Hematopoietic multipotent progenitor cell treated with erythropoietin and hydrocortisone succinate and interleukin-3 and kit ligand, for 4 days (in vitro differentiated cells): ENCODE measurements at regions not wholly inside any gene's neighbourhood (a gene's known extent, or its start where the extent isn't known, plus 50 kb on each side); places are given as distances from the start of the nearest gene placed in this dataset.

Experiments
- DNase-seq: peaks from one replicate; pipeline ENCODE4 v3.0.0-alpha.2; 2015

DNA sequence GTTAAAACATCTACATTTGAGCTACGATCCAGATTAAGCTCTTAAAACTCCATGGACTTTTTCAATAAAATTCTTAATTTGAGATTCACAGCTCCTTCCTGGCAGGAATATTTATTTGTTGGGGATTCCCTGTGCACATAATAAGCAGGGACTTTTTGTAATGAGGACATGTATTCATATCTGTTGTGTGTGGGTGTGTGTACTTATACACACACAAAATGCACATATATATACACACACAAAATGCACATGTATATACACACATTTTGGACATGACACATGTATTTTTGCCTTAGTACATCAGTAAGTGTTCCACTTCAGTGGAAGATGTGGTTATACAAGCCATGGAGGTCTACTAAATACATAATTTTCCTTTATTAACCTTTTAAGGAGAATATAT is 1131.1 kb upstream of the CDH2 start:
- DNase-seq: no peak

DNA sequence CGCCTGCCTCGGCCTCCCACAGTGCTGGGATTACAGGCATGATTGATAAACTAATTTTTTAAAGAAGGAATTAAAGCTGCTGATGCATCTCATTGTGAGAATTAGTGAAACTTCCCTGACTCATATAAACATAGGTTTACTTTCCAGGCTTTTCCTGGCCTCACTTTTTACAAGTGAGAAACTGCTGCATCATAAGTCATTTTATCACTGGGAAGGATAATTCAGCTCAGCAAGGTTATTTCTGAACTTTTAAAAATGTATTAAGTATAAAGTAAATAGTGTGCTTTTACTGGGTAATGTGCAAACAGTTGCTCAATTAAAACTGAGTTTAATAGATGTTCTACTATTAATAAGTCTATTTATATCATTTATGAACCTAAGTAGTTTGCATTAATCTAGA is 1130.3 kb upstream of the CDH2 start:
- no peak for DNase-seq

DNA sequence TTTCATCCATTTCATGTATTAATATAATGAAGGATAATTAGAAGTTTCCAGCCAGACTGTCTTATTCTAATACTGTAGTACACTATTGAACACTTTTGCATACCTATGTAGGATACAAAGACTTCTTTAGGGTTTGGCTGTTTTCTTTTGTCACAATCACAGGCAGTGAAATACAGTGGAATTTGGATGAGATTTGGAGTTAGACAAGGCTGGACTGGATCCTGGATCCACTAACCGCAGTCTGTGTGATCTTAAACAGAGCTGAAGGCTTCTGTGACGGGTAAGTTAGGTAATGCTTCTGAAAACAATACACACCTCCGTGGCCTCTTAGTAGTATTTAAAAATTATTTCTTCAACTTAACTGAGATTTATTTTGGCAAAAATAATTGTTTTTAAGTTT is 1128.6 kb upstream of the CDH2 start:
- no peak for DNase-seq

DNA sequence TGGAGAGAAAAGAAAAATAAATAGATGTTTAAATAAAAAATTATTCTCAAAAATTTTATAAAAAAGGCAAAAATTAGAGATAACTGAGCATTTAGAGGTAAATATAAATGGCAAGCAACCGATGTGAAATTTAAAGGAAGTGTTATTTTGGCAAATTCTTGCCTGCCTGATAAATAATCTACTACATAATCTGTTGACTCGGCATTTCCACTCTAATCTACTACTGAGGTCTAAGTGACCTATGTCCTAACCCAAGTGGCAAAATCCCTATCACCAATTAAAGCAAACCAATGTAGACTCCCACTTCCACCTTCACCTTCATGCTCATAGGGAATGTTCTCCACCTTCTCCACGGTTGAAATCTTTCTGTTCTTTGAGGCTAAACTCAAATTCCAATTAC is 1124.1 kb upstream of the CDH2 start:
- no peak for DNase-seq

DNA sequence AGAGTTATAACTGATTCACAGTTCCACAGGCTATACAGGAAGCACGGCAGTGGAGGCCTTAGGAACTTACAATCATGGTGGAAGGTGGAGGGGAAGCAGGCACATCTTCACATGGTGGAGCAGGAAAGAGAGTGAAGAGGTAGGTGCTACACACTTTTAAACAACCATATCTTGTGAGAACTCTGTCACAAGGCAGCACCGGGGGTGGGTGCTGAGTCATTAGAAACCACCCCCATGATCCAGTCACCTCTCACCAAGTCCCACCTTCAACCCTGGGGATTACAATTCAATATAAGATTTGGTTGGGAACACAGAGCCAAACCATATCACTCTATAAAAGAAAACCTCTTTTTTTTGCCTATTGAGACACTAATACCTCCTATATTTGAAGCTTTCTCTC is 1108.5 kb upstream of the CDH2 start:
- DNase-seq: no peak

DNA sequence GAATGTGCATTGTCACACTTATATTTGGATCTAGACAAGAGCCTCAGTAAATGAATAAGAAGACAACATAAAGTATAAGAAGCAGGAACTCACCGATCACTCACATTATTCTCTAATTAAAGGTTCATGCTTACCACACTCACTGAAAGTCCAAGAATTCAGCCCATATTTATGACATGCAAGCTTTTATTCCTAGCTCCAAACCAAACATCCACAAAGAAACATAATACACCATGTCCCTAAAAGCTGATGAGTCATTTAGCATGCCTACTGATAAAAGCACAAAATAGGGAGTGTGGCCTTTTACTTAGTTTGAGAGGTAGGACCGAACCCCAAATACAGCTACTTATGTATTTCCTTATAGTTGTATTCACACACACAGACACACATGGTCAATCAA is 1094.6 kb upstream of the CDH2 start:
- DNase-seq: no peak

DNA sequence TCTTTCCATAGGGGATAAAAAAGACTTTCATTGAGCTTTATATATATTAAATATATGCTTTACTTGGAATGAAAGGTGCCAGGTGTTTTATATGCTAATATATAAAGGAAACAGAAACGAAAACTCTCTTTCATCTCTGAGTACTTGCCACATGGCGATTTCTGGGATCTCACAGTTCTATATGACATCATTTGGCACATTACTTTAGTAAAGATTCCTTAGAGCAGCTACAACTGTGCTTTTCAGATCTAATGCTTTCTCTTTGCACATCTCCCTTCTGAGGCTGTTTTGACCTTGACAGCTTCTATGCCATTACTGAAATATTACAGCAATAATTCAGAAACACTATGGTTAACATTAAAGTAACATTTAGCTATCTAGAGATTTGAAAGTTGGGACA is 1082.9 kb upstream of the CDH2 start:
- no peak for DNase-seq

DNA sequence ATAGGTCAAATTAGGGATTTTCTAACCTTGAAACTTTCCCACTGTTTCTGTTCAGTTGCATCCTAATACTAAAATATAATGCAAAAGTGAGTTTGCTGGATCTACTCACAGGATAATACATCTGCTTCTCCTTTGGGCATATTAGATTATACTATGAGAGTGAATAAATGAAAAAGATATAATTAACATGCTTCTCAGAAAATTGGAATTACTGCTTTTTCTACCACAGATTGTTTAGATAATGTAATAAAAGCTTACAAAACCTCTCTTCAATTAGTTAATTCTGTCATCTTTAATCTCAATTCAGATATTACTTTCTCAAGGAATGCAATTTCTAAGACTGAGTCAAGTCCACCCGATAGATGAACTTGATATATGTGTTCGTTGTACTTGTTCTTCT is 1077.2 kb upstream of the CDH2 start:
- DNase-seq: no peak

DNA sequence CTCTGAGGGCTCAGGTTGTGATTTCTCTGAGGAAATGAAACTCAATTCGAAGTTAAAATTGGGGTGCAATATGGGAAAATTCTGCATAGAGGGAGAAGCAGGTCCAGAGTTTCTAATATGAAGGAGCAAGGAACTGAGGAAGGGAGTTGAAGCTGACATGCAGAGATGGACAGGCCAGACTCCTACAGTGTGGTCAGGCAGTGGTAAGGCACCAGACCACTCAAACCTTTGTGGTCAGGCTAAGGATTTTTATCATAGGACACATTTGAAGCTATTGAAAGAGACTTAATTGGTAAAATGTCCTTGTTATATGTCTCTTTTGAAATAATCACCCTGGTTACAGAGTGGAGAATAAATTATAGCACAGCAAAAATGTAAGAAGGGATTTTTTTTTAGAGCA is 1074.8 kb upstream of the CDH2 start:
- peak; percentile 34 for DNase-seq

DNA sequence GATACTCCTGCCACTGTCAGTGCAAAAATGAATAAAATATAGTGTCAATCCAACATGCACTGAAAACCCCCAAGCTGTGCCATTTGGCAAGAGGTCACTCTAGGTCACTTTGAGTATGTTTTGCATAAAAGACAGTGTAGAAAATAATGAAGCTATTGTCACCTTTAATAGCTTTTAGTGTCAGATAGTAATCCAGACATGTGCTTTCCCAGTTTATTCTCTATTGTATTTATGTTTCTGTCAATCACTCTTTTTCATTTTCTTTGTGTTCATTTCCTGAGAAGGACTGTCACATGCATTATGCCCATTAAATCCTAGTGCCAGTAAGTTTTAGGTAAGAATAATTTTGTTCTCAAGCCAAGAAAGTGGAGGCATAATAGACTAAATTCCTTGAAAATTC is 1073.9 kb upstream of the CDH2 start:
- no peak for DNase-seq

DNA sequence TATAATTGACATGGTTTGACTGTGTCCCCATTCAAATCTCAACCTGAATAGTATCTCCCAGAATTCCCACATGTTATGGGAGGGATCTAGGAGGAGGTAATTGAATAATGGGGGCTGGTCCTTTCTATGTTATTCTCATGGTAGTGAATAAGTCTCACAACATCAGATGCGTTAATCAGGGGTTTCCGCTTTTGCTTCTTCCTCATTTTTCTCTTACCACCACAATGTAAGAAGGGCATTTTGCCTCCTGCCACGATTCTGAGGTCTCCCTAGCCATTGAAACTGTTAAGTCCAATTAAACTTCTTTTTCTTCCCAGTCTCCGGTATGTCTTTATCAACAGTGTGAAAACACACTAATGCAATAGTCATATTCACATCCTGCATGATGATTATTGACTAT is 1073.3 kb upstream of the CDH2 start:
- DNase-seq: peak; percentile 67

DNA sequence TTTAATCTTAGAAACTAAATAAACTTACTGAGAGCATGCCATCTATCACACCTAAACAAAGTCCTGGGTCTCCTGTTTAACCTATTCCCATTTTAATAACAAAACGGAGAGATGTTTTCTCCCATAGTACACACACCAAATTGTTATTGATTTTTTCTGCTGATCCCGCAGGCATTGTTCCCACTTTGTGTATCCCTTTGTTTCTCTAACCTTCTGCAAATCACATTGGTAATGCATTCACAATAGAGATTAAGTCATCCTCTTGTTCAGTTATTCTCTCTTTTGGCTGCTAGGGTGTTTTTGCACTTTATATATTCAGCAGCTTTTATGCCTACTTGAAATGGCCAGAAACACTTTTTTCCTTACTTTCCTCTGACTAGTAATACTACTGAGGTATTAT is 1071.9 kb upstream of the CDH2 start:
- DNase-seq: no peak

DNA sequence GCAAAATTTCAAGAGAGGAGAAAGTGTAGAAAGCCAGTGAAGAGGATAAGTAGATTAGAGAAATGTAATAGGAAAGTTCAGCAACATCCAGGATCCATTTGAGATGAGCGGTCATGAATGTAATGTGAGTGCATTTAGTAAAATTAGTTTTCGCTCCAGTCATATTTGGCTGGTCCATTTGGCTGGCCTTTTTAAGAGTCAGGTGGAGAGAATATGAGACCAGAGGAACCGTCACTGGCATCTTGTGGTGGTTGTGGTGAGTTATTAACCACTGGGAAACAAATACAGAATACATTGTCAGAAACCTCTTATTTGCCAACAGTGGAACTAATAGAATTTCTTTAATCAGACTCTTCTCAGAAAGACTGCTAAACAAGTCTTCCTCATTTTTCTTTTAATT is 1064.3 kb upstream of the CDH2 start:
- no peak for DNase-seq

DNA sequence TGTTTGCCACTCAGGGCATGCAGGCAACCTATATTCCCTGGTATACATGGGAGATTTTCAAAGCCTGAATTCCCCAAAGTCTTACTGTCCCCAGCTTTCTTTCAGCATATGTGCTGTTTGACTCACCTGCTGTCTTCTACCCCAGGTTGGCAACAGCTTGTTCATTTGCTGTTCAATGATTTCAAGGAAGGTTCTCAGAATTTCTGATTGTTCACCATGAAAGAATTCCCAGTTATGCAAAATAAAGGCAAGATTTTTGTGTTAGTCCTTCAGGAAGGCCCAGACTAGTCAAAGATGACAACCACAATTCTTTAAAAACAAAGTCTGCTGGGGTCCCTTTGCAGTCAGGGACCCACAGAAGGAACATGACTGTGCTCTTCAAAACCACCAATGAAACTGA is 1057.8 kb upstream of the CDH2 start:
- no peak for DNase-seq

DNA sequence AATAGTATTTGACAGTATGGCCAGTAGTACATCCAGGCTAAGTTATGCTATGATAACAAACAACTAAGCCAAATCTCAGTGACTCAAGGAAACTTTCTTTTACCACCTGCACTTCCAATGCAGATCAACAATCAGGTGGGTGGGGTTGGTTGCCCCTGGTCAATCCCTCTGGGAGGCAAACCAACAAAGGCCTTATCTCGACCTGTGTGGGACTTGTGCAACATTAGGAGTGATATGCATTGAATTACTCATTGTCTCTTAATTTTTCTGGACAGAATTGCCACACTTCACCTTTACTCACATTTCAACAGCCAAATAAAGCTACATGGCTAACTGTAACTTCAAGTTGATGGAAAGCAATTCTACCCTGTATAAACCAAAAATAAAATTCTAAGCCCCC is 1049.3 kb upstream of the CDH2 start:
- no peak for DNase-seq

DNA sequence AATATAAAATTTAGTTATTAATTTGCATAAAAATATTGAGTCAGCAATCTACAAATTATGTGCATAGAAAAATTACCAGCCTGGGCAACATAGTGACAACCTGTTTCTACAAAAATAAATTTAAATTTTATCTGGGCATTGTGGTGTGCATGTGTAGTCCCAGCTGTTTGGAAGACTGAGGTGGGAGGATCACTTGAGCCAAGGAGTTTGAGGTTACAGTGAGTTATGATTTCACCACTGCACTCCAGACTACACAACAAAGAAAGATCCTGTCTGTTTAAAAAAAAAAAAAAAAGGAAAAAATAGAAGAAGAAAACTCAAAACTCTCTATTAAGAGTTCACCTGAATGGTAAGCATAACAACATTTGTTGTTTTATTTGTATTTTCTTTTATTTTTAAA is 1048.4 kb upstream of the CDH2 start:
- DNase-seq: no peak

DNA sequence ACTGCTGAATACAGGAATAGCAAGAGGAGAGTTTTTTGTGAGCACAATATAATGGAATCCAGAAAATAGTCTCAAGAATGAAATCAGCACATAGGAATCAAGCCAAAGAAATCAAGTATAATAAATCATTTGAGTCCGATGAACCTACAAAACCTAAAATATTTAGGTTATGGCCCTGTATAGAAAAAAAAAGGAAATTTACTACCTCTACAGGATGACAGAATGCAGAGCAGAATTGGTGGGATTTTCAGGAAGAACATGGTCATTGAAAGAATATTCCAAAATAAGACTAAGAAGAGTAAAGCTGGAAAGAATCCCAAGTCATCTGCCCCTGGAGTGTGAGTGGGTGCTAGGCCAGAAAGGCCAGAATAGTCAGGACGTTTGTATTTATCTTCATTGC is 1041.2 kb upstream of the CDH2 start:
- no peak for DNase-seq

DNA sequence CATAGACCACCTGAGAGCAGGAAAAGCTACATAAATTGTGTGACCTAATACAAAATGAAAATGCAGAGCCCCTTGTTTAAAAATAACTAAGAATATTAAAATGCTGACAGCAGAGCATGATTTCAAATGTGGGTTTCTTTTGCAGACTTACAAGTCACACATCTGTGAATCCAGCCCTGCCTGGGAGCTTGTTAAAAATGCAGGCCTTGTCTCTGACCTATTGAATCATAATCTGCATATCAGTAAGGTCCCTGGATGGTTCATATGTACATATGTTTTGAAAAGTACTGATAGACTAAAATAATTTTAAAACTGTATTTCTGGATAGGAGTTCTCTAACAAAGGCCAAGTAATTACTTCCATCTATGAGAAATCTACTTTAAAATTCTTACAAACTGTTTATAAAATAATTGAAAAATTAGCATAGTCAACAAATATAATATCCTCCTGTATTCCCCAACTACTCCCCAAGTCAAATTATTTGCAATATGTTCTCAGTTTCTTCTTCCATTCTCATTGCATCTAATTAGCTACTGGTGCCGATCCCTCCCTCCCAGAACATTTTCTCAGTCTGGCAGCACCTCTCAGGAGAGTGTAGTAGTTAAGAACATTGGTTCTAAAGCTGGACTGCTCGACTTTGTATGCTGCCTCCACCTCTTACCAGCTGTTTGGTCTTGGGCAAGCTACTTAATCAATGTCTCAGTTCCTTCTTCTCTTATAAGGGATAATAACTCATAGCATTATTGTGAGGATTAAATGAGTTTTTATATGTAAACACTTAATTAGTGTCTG is 1040.4 kb upstream of the CDH2 start:
- no peak for DNase-seq

DNA sequence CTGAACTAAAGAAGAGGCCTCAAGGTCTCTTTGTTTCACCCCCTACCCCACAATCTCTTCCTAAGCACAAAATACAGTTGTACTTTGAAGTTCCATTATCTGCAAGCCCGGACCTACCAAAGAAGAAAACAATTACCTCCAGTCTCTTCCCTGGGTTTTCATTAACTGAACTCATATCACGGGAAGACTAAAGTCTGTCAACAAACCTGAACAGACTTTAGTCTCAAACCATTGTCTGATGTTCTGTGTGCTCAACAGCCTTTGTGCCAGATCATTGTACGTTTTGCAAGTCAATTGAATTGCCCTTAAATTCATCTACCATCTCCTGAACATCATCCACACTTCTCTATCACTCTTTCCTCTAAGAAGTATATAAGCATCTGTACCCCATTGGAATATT is 1021.9 kb upstream of the CDH2 start:
- DNase-seq: no peak

DNA sequence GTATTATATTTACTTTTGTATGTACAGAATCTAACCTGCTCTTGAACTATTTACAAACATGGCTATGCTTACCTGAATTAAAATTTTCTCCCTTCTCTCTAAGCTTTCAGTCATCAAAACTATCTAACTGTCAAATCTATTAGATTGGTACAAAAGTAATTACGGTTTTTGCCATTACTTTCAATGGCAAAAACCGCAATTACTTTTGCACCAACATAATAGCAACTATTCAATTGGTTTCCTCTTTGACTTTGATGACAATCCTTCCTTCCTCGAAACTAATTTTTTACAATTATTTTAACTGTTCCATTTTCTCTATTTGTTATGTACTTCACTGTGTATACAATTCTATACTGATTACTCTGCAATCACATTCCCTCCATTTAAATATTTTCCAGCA is 1019.4 kb upstream of the CDH2 start:
- DNase-seq: no peak

DNA sequence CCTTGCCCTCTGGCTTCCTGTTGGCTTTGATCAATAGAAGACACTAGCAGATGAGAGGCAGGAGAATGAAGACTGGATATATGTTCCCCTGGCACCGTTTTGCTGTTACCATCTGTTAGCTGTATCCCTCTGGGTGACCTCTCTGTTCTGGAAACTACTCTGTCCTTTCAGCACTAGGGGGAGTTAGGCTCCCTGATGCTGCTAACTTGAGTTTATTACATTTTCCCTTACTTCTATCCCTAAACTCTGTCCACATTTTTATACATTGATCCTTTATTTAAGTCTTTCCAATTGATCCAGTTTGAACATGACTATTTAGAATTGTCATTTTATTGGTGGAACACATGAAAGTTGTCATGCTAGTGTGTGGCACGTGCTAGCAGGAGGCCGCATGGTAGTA is 1014.3 kb upstream of the CDH2 start:
- peak; percentile 9 for DNase-seq

DNA sequence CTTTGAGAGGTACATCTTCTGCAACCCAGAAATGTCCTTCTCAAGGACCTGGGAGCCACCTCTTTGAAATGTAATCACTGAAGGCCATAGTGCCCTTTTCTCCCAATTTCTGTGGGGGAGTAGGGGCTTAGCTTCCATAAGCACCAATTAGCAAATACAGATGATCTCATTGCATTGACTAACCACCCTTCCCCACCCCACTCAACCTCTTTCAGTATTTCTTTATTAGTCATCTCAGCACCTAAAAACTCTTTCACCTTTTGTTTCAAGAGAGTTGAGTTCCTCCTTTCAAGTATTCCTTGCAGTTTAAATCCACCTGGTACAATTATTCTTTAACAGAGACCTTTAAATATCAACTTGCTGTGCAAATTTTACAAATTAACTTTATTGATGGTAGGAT is 1011.8 kb upstream of the CDH2 start:
- no peak for DNase-seq

DNA sequence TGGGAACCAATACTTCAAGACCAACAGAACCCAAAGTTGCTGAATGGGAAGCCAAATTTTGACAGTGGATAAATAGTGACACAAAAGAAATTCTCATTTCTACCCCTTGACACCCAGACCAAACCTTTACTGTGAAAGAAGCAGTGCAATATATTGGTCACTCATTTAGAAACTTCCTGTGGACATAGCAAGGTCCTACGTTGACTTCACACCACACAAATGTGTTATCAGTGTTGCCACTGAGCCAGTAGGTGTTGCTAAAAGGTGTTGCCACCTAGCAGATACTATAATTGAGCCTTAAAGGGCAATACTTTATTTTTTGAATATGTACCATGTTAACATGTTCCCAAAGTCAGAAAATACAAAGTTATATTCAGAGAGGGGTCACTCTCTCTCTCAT is 1008.9 kb upstream of the CDH2 start:
- DNase-seq: no peak

DNA sequence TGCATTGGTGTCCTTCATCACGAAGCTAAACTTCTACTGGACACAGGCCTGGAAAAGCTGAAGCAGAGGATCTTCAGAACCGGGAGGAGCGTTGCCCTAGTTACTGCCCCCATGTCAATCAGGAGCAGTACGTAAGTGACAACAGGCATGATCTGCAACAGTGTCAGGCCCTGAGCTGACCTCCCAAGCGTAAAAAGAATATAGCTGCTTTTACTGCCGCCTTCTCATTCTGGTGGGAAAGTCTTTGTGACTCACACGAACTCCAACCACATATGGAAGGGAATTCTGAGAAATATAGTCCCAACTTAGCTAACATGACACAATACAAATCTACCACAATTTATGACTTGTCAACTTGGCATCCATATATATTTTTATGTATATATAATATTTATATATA is 1007.7 kb upstream of the CDH2 start:
- DNase-seq: peak; percentile 1

DNA sequence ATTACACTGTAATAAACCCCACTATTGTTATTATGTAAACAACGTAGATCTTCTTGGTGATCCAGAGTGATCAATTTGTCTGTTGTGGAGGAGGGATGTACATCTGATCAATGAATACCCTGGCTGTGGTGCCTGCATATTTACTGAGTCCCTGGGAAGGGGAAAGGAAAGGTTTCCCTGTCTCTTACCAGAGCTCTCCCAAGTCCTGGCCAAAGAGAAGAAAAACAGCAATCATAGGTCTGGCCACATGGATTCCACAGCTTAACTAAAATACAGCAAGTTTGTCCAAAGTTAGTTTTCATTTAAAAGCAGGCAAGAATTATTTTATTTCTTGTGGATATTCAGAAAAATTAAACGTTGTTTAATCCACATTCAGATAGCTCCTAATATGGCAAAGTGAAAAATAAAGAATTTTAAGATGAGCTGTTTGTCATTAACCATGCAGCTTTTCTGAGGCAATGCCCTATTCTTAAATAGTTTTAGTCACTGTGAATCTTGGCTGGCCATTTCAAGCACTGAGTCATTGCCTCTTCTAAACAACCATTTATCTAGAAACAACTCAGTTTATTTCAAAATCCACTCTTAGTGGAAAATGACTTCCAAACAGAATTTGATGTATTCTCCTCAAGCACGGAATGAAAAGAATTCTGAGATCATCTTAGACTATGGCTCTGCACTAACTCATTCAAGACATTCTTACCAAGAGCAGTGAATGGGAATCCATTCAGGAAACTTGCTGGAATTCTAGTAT is 1004.4 kb upstream of the CDH2 start:
- DNase-seq: no peak
